ENCODE measurements at regions not wholly inside any gene's neighbourhood (a gene's known extent, or its start where the extent isn't known, plus 50 kb on each side); places are given as distances from the start of the nearest gene placed in this dataset.

GRCh38 chr11:119901657-119902577 lies 172.9 kb upstream of the NECTIN1 start:
- H3K27ac ChIP-seq = no peak overlapping the region
- no peak overlapping the region for H3K4me3 ChIP-seq
- H3K36me3 ChIP-seq = no peaks in the 10 kb centered on the region
- no peaks in the 10 kb centered on the region for H3K9me3 ChIP-seq
- H3K4me1 ChIP-seq = no peaks in the 10 kb centered on the region
- no peak for DNase-seq (ENCODE audit: low spot score in 2 of 2)
- WGBS = 91% methylated on average over 5 of the region's 5 CpGs
- peaks cover 4% of the 10 kb centered on the region for H3K27me3 ChIP-seq
- TF ChIP-seq POLR2A (IDR thresholded peaks at IDR 0.05) = no peak
- no peak for TF ChIP-seq EP300 (IDR thresholded peaks at IDR 0.05)
- no peak for TF ChIP-seq POLR2AphosphoS5 (IDR thresholded peaks at IDR 0.05)
- TF ChIP-seq CTCF (IDR thresholded peaks at IDR 0.05) = no peak

- H3K9me3 ChIP-seq = no peaks in the 10 kb centered on the region
- no peak for TF ChIP-seq POLR2A (IDR thresholded peaks at IDR 0.05)
- H3K4me1 ChIP-seq = no peaks in the 10 kb centered on the region
- H3K4me3 ChIP-seq = no peak overlapping the region
- H3K27ac ChIP-seq = no peak overlapping the region
- peaks cover under 1% of the 10 kb centered on the region for H3K27me3 ChIP-seq
- no peak for DNase-seq (ENCODE audit: low spot score in 2 of 2)
- 72% methylated on average over 3 of the region's 3 CpGs for WGBS
- no peaks in the 10 kb centered on the region for H3K36me3 ChIP-seq
Measured at GRCh38 chr11:119899997-119900396, 171.0 kb upstream of the NECTIN1 start.

GRCh38 chr11:119897576-119897975 lies 168.6 kb upstream of the NECTIN1 start:
- WGBS = 93% methylated on average over 6 of the region's 6 CpGs
- DNase-seq (ENCODE audit: low spot score in 2 of 2) = no peak
- H3K27me3 ChIP-seq = peaks cover 9% of the 10 kb centered on the region
- no peak overlapping the region for H3K4me3 ChIP-seq
- H3K4me1 ChIP-seq = no peaks in the 10 kb centered on the region
- H3K27ac ChIP-seq = no peak overlapping the region
- no peaks in the 10 kb centered on the region for H3K9me3 ChIP-seq
- H3K36me3 ChIP-seq = no peaks in the 10 kb centered on the region
- TF ChIP-seq CTCF (IDR thresholded peaks at IDR 0.05) (no peak), EP300 (IDR thresholded peaks at IDR 0.05) (no peak), POLR2AphosphoS5 (IDR thresholded peaks at IDR 0.05) (no peak), POLR2A (IDR thresholded peaks at IDR 0.05) (no peak)

- TF ChIP-seq POLR2AphosphoS5 (IDR thresholded peaks at IDR 0.05) = no peak
- TF ChIP-seq CTCF (IDR thresholded peaks at IDR 0.05) = no peak
- TF ChIP-seq POLR2A (IDR thresholded peaks at IDR 0.05) = no peak
- TF ChIP-seq EP300 (IDR thresholded peaks at IDR 0.05) = no peak
- H3K9me3 ChIP-seq = no peaks in the 10 kb centered on the region
- H3K27me3 ChIP-seq = peaks cover 14% of the 10 kb centered on the region
- no peak overlapping the region for H3K27ac ChIP-seq
- no peak overlapping the region for H3K4me3 ChIP-seq
- no peak for DNase-seq (ENCODE audit: low spot score in 2 of 2)
- 64% methylated on average over 2 of the region's 2 CpGs for WGBS
- no peaks in the 10 kb centered on the region for H3K4me1 ChIP-seq
- H3K36me3 ChIP-seq = no peaks in the 10 kb centered on the region
Measured at GRCh38 chr11:119897046-119897440, 168.0 kb upstream of the NECTIN1 start.

GRCh38 chr11:119896387-119897045 lies 167.5 kb upstream of the NECTIN1 start:
- Histone ChIP-seq H3K36me3 (no peaks in the 10 kb centered on the region), H3K4me3 (no peak overlapping the region), H3K4me1 (no peaks in the 10 kb centered on the region), H3K27ac (no peak overlapping the region), H3K27me3 (peaks cover 18% of the 10 kb centered on the region), H3K9me3 (no peaks in the 10 kb centered on the region)
- DNase-seq (ENCODE audit: low spot score in 2 of 2) = no peak
- TF ChIP-seq POLR2A (IDR thresholded peaks at IDR 0.05) = no peak
- TF ChIP-seq EP300 (IDR thresholded peaks at IDR 0.05) = no peak
- no peak for TF ChIP-seq POLR2AphosphoS5 (IDR thresholded peaks at IDR 0.05)
- no peak for TF ChIP-seq CTCF (IDR thresholded peaks at IDR 0.05)
- WGBS = 89% methylated on average over 8 of the region's 8 CpGs
